GM12892 (cell line): ENCODE measurements at regions not wholly inside any gene's neighbourhood (a gene's known extent, or its start where the extent isn't known, plus 50 kb on each side); places are given as distances from the start of the nearest gene placed in this dataset.

Source experiments
- DNase-seq: peaks from one replicate; pipeline ENCODE4 v3.0.0; 2011; ENCODE audit not compliant: insufficient read length
- FAIRE-seq: peaks from 2 replicates; lab custom pipeline; 2011; peaks lifted over from hg19 to GRCh38; lab: Jason Lieb, UNC
- POLR2A ChIP-seq: IDR thresholded peaks from 2 replicates; pipeline ENCODE4 v1.6.1; 2011; ENCODE audit warnings: low read depth, low read length, control low read depth
- POLR2AphosphoS5 ChIP-seq: IDR thresholded peaks from 2 replicates; pipeline ENCODE4 v1.6.1; 2011; ENCODE audit warnings: low read depth, low read length, control low read depth
- TAF1 ChIP-seq: IDR thresholded peaks from 2 replicates; pipeline ENCODE4 v1.6.1; 2011; ENCODE audit warnings: low read depth, mild to moderate bottlenecking, control low read depth, low read length, borderline replicate concordance

DNA sequence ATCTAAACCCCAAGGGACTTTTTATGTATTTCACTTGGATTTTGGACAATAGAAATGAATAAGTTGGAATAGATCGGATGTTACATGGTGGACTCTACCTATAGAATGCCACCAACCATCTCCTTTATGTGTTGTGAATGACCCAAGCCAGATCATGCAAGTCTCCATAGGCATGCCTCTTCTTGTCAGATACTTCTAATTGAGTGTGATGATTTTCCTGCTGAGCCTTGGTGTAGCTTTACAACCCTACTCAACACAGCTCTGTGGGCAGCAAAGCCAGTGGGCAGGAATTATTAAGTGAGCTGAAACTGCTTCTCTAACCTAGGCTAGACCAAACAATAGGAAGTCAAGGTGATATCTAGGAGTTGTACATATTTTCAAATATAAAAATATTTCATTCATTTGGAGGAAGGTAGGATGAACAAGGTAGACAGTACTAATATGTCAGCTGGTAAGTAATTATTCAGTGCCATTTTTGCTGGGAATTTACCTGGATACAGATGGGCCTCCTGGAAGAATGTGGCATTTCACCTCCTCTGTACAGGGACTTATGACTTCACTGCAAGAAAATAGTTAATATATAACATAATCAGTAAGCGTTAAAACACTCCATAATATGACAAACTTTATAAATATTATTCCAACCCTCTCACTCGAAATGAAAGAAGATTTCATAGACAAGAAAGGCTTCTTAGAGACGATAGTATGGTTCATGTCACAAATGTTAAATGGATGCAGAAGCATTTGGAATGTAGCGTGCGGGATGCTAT is 298.0 kb upstream of the FAT1 start:
- no peak for FAIRE-seq
- TF ChIP-seq TAF1 (no peak), POLR2A (no peak), POLR2AphosphoS5 (no peak)
- no peak for DNase-seq

DNA sequence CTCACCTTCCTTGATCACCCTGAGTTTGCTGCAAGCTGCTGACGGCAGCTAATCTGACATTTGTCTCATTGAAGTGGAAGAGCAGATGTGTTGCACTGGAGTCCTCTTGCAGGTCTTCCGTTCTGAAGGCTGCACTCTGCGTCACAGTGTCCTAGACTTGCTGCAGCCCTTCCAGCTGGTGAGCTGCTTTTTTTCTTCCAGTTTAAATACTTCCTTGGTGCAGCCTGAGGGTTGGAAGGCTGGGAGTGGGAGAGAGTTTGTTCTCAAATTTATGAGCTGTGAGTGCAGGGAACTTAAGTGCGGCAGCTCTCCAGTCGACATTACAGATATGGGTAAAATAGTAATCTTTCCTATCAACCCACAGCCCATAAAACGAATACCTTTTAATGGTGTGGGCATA is 303.6 kb upstream of the FAT1 start:
- no peak for FAIRE-seq

DNA sequence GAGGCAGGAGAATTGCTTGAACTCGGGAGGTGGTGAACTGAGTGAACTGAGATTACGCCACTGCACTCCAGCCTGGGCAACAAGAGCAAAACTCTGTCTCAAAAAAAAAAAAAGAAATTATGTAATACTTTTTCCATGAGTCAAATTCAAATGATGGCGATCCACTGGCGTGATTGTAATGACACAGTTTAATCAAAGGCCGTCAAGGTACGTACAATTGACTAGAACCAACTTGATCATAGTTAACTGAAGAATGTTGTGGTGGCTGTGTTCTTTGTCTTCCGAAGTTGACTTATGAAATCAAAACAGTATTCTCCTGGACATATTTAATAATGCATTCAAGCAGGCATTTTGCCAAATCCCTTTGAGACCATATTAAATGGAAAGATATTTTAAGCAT is 318.6 kb upstream of the FAT1 start:
- TF ChIP-seq POLR2AphosphoS5 (no peak), POLR2A (no peak), TAF1 (no peak)
- DNase-seq: no peak
- FAIRE-seq: no peak

More for the DNA sequence above, 303.6 kb upstream of the FAT1 start:
- TF ChIP-seq TAF1: no peak
- TF ChIP-seq POLR2A: no peak
- TF ChIP-seq POLR2AphosphoS5: no peak
- no peak for DNase-seq

- TF ChIP-seq TAF1 (no peak), POLR2A (no peak), POLR2AphosphoS5 (no peak)
- DNase-seq (no peak), FAIRE-seq (no peak)
Observed at GRCh38 chr4:187046471-187046870, 322.8 kb upstream of the FAT1 start.

GRCh38 chr4:187059021-187059420 is 335.4 kb upstream of the FAT1 start:
- TF ChIP-seq POLR2AphosphoS5 (no peak), POLR2A (no peak), TAF1 (no peak)
- DNase-seq (no peak), FAIRE-seq (no peak)

DNA sequence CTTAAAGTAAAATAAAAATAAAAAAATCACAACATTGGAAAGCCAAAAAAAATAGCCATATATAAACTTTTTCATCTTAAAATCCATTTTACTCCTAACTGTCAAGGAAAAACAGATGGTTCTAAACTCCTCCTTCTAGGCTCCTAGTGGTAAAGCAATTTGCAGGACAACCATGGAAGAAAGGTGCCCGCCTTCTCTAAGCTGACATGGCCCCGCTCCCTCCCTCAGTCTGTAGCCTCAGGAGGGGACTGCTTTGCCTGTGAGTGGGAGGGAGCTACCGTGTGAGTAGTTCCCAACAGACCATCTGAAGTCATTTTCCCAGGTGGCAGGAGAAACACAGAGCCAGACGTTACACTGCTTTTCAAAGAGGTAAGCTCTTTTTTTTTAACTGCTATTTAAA is 336.2 kb upstream of the FAT1 start:
- no peak for DNase-seq
- no peak for FAIRE-seq
- TF ChIP-seq TAF1 (no peak), POLR2A (no peak)

GRCh38 chr4:187060551-187060950 is 336.9 kb upstream of the FAT1 start:
- TF ChIP-seq TAF1 (no peak), POLR2A (no peak), POLR2AphosphoS5 (no peak)
- FAIRE-seq (no peak), DNase-seq (no peak)

DNA sequence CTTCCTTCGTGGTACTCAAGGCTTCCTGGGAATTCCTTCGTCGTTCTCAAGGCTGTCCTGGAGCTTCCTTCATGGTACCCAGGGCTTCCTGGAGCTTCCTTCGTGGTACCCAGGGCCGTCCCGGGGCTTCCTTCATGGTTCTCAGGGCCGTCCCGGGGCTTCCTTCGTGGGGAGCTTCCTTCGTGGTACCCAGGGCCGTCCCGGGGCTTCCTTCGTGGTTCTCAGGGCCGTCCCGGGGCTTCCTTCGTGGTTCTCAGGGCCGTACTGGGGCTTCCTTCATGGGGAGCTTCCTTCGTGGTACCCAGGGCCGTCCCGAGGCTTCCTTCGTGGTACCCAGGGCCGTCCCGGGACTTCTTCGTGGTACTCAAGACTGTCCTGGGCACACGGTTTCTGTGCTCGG is 339.6 kb upstream of the FAT1 start:
- FAIRE-seq: no peak
- no peak for DNase-seq
- TF ChIP-seq POLR2AphosphoS5 (no peak), POLR2A (no peak), TAF1 (no peak)

- TF ChIP-seq POLR2AphosphoS5 (no peak), POLR2A (no peak), TAF1 (no peak)
- FAIRE-seq (no peak), DNase-seq (no peak)
Observed at GRCh38 chr4:187064033-187064432, 340.4 kb upstream of the FAT1 start.

DNA sequence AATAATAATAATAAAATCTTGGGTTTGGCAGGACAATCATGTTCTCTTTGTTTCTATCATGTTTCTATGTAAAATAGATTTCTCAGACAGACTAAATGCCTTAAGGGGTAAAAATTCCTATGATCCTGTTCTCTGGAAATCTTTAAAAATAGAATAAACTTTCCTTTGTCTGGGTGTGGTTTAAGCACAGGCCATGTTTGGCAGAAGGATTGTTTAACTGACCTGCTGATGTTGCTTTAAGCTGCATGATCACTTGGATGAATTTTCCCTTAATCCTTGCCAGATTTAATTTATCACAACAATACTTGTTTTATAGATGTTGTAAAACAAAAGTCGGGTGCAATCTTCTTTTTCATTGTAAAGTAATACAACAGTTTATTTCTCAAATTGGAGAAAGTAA is 341.7 kb upstream of the FAT1 start:
- FAIRE-seq: no peak
- TF ChIP-seq POLR2A (no peak), TAF1 (no peak), POLR2AphosphoS5 (no peak)
- DNase-seq: no peak

- FAIRE-seq: no peak
- no peak for DNase-seq
- TF ChIP-seq POLR2AphosphoS5 (no peak), TAF1 (no peak), POLR2A (no peak)
Observed at GRCh38 chr4:187065806-187066205, 342.1 kb upstream of the FAT1 start.

DNA sequence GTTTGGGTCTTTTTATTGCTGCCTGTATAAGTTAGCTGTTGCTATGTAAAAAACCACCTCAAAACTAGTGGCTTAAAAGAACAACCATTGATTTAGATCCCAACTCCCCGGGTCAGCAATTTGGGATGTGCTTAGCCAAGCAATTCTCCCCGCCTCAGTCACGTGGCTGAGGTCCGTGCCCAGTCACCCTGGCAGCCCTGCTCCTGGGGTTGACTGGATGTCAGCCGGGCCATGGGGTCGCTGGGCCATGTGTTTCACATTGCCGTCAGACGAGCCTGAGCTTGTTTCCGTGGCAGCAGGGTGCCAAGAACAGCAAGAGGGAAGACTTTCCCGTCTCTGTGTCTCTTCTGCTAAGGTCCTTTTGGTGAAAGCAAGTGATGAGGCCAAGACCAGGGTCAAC is 345.7 kb upstream of the FAT1 start:
- FAIRE-seq: no peak

More for the DNA sequence above, 345.7 kb upstream of the FAT1 start:
- DNase-seq: no peak
- no peak for TF ChIP-seq POLR2AphosphoS5
- no peak for TF ChIP-seq POLR2A
- no peak for TF ChIP-seq TAF1
